ENCODE measurements at regions not wholly inside any gene's neighbourhood (a gene's known extent, or its start where the extent isn't known, plus 50 kb on each side); places are given as distances from the start of the nearest gene placed in this dataset.
"Not testable (repeated sequence)": the region's sequence is repeated elsewhere in the genome, so short reads cannot be mapped to it uniquely, and the experiment has no call there.

GRCh38 chrX:127490000-127490399, 562.2 kb downstream of the ACTRT1 start:
- no peak for TF ChIP-seq CTCF (IDR thresholded peaks at IDR 0.05; ENCODE audit: low read depth, low read length)

GRCh38 chrX:127466211-127466610, 586.0 kb downstream of the ACTRT1 start:
- no peak overlapping the region for H3K4me3 ChIP-seq (ENCODE audit: low read depth, low read length)
- TF ChIP-seq CTCF (IDR thresholded peaks at IDR 0.05; ENCODE audit: low read depth, low read length): no peak
- in situ Hi-C loops (cut with HindIII; ENCODE audit: low sequenced_read_pairs): no loop called here
- no peak for DNase-seq (ENCODE audit: low read depth, low spot score)

More at GRCh38 chrX:127490000-127490399, 562.2 kb downstream of the ACTRT1 start:
- DNase-seq (ENCODE audit: low read depth, low spot score): no peak
- H3K4me3 ChIP-seq (ENCODE audit: low read depth, low read length): no peak overlapping the region
- in situ Hi-C loops (cut with HindIII; ENCODE audit: low sequenced_read_pairs): no loop called here

GRCh38 chrX:127459790-127460189, 592.4 kb downstream of the ACTRT1 start:
- no peak for DNase-seq (ENCODE audit: low read depth, low spot score)
- in situ Hi-C loops (cut with HindIII; ENCODE audit: low sequenced_read_pairs): no loop called here
- no peak overlapping the region for H3K4me3 ChIP-seq (ENCODE audit: low read depth, low read length)
- no peak for TF ChIP-seq CTCF (IDR thresholded peaks at IDR 0.05; ENCODE audit: low read depth, low read length)

- TF ChIP-seq CTCF (IDR thresholded peaks at IDR 0.05; ENCODE audit: low read depth, low read length): no peak
- no peak for DNase-seq (ENCODE audit: low read depth, low spot score)
- in situ Hi-C loops (cut with HindIII; ENCODE audit: low sequenced_read_pairs): no loop called here
- no peak overlapping the region for H3K4me3 ChIP-seq (ENCODE audit: low read depth, low read length)
Measured at GRCh38 chrX:127457161-127457560, 595.0 kb downstream of the ACTRT1 start.

GRCh38 chrX:127439676-127440075, 612.5 kb downstream of the ACTRT1 start:
- no peak overlapping the region for H3K4me3 ChIP-seq (ENCODE audit: low read depth, low read length)
- no peak for DNase-seq (ENCODE audit: low read depth, low spot score)
- TF ChIP-seq CTCF (IDR thresholded peaks at IDR 0.05; ENCODE audit: low read depth, low read length): no peak
- in situ Hi-C loops (cut with HindIII; ENCODE audit: low sequenced_read_pairs): no loop called here

- in situ Hi-C loops (cut with HindIII; ENCODE audit: low sequenced_read_pairs): no loop called here
- TF ChIP-seq CTCF (IDR thresholded peaks at IDR 0.05; ENCODE audit: low read depth, low read length): no peak
- no peak overlapping the region for H3K4me3 ChIP-seq (ENCODE audit: low read depth, low read length)
- no peak for DNase-seq (ENCODE audit: low read depth, low spot score)
Measured at GRCh38 chrX:127405946-127406345, 586.4 kb downstream of the PRR32 start.

GRCh38 chrX:127404161-127404560, 584.6 kb downstream of the PRR32 start:
- no peak for DNase-seq (ENCODE audit: low read depth, low spot score)
- no peak for TF ChIP-seq CTCF (IDR thresholded peaks at IDR 0.05; ENCODE audit: low read depth, low read length)
- in situ Hi-C loops (cut with HindIII; ENCODE audit: low sequenced_read_pairs): no loop called here
- H3K4me3 ChIP-seq (ENCODE audit: low read depth, low read length): no peak overlapping the region

GRCh38 chrX:127400231-127400630, 580.7 kb downstream of the PRR32 start:
- H3K4me3 ChIP-seq (ENCODE audit: low read depth, low read length); DNase-seq (ENCODE audit: low read depth, low spot score); in situ Hi-C loops (cut with HindIII; ENCODE audit: low sequenced_read_pairs): not testable (repeated sequence)
